ENCODE measurements at regions not wholly inside any gene's neighbourhood (a gene's known extent, or its start where the extent isn't known, plus 50 kb on each side); places are given as distances from the start of the nearest gene placed in this dataset.

- FAIRE-seq (no peak), ATAC-seq (no peak), DNase-seq (ENCODE audit: extremely low read depth in 1 of 4, low spot score in 3 of 4) (no peak)
- Histone ChIP-seq H2AFZ (ENCODE audit: low read depth, low read length) (no peak overlapping the region), H3K36me3 (ENCODE audit: control insufficient read depth, insufficient read depth, low read length) (no peaks in the 10 kb centered on the region), H3K79me2 (ENCODE audit: control insufficient read depth, insufficient read depth, low read length) (no peaks in the 10 kb centered on the region), H3K4me3 (no peak overlapping the region), H3K4me2 (ENCODE audit: insufficient read depth, low read length) (no peak overlapping the region), H3K9ac (ENCODE audit: insufficient read depth in 1 of 2, low read depth in 2 of 2, low read length in 2 of 2) (no peak overlapping the region), H3K27me3 (ENCODE audit: control insufficient read depth in 2 of 2, insufficient read depth in 2 of 2, low read length in 2 of 2) (no peaks in the 10 kb centered on the region), H3K4me1 (replicated peaks in 1 of 2; ENCODE audit: control insufficient read depth in 2 of 2, insufficient read depth in 2 of 2, low read length in 2 of 2) (no peaks in the 10 kb centered on the region), H3K9me3 (replicated peaks; ENCODE audit: control insufficient read depth, insufficient read depth, low read depth, low read length) (no peaks in the 10 kb centered on the region; the same call in 1 of the 2 replicates), H3K9me1 (ENCODE audit: control insufficient read depth, insufficient read depth, low read length) (no peaks in the 10 kb centered on the region), H4K20me1 (replicated peaks; ENCODE audit: control insufficient read depth, insufficient read depth, low read length) (no peaks in the 10 kb centered on the region), H3K27ac (ENCODE audit: extremely low read depth, low read depth, low read length) (no peak overlapping the region)
- WGBS (ENCODE audit: insufficient coverage, low coverage, missing lambda C conversion rate) = 1% methylated on average over 1 of the region's 1 CpG
- ChIA-PET CTCF (ENCODE audit: low intra/inter-chr PET ratio) (no interaction called here), POLR2A (no interaction called here)
- no TSS peak for BruUV-seq (replicated peaks)
- intact Hi-C loops (cut with micrococcal nuclease) (no loop called here), in situ Hi-C loops (cut with MboI) (no loop called here)
- TF ChIP-seq ELF1 (tag; IDR thresholded peaks at IDR 0.05) = peak; percentile 26; the same call in 1 of the 2 replicates
- TF ChIP-seq FOXP4 (CRISPR knock-in tag; IDR thresholded peaks at IDR 0.05; ENCODE audit: borderline replicate concordance) = no peak
- TF ChIP-seq PHF21A (IDR thresholded peaks at IDR 0.05; ENCODE audit: borderline replicate concordance, low read depth) = no peak
- no peak for TF ChIP-seq CREB1 (IDR thresholded peaks at IDR 0.05)
- no peak for TF ChIP-seq CREB1 (CRISPR knock-in tag; IDR thresholded peaks at IDR 0.05)
- no peak for TF ChIP-seq FUS (optimal IDR thresholded peaks at IDR 0.05; ENCODE audit: low read depth, low read length)
- TF ChIP-seq ZNF232 (CRISPR knock-in tag; IDR thresholded peaks at IDR 0.05) = no peak
- TF ChIP-seq CEBPB (tag; IDR thresholded peaks at IDR 0.05) = peak; percentile 73
- TF ChIP-seq GATAD2A (IDR thresholded peaks at IDR 0.05) = no peak
- TF ChIP-seq FOXM1 (IDR thresholded peaks at IDR 0.05; ENCODE audit: low read depth) = no peak
- TF ChIP-seq FOXM1 (CRISPR knock-in tag; IDR thresholded peaks at IDR 0.05; ENCODE audit: low read depth) = no peak
- TF ChIP-seq CBX5 (IDR thresholded peaks at IDR 0.05; ENCODE audit: borderline replicate concordance, low read depth) = no peak
- no peak for TF ChIP-seq HSF4 (CRISPR knock-in tag; IDR thresholded peaks at IDR 0.05; ENCODE audit: borderline replicate concordance)
- TF ChIP-seq MXD1 (CRISPR knock-in tag; IDR thresholded peaks at IDR 0.05; ENCODE audit: borderline replicate concordance, poor library complexity, severe bottlenecking) = no peak
- no peak for TF ChIP-seq MAFG (tag; conservative IDR thresholded peaks at IDR 0.05)
- TF ChIP-seq ZFP30 (CRISPR knock-in tag; IDR thresholded peaks at IDR 0.05; ENCODE audit: borderline replicate concordance) = no peak
- no peak for TF ChIP-seq IRF9 (tag; IDR thresholded peaks at IDR 0.05)
- no peak for TF ChIP-seq ZNF780A (CRISPR knock-in tag; IDR thresholded peaks at IDR 0.05)
- TF ChIP-seq NCOA4 (IDR thresholded peaks at IDR 0.05; ENCODE audit: partially characterized antibody) = no peak
- TF ChIP-seq PML (IDR thresholded peaks at IDR 0.05; ENCODE audit: low read length) = no peak
- no peak for TF ChIP-seq HNRNPL (IDR thresholded peaks at IDR 0.05; ENCODE audit: low read depth, low read length)
- peak; percentile 56; the same call in 1 of the 2 replicates for TF ChIP-seq RFX5 (IDR thresholded peaks at IDR 0.05; ENCODE audit: low read depth, low read length)
- no peak for TF ChIP-seq PTTG1 (tag; IDR thresholded peaks at IDR 0.05; ENCODE audit: low read depth)
- TF ChIP-seq ELF2 (CRISPR knock-in tag; IDR thresholded peaks at IDR 0.05) = no peak
Measured at GRCh38 chr13:90331974-90332373, 1015.5 kb upstream of the MIR17HG start.

Data from K562 (cell line).